ENCODE measurements at regions not wholly inside any gene's neighbourhood (a gene's known extent, or its start where the extent isn't known, plus 50 kb on each side); places are given as distances from the start of the nearest gene placed in this dataset.

- no peak for DNase-seq (ENCODE audit: low spot score)
- no peaks in the 10 kb centered on the region for H3K4me1 ChIP-seq (ENCODE audit: control insufficient read depth in 4 of 4, insufficient read depth in 4 of 4, low read length in 3 of 4)
- no peak overlapping the region for H3K9ac ChIP-seq (ENCODE audit: low read depth in 1 of 2, low read length in 2 of 2)
- no peak overlapping the region for H3K27ac ChIP-seq (ENCODE audit: low read depth in 1 of 2, low read length in 2 of 2)
- WGBS, result 83% methylated on average over 6 of the region's 6 CpGs
- no peak for TF ChIP-seq MAX (IDR thresholded peaks at IDR 0.05)
- no peak for TF ChIP-seq HNF4G (IDR thresholded peaks at IDR 0.05)
- TF ChIP-seq JUND (IDR thresholded peaks at IDR 0.05), result no peak
- no peak for TF ChIP-seq ZBTB33 (IDR thresholded peaks at IDR 0.05)
- TF ChIP-seq CTCF (IDR thresholded peaks at IDR 0.05; ENCODE audit: low read depth, low read length, missing input control), result no peak
- no peak for TF ChIP-seq FOXA2 (IDR thresholded peaks at IDR 0.05)
- no peak overlapping the region for H3K4me3 ChIP-seq (ENCODE audit: low read depth in 1 of 3, low read length in 3 of 3)
- no peaks in the 10 kb centered on the region for H3K27me3 ChIP-seq (ENCODE audit: control insufficient read depth in 4 of 4, insufficient read depth in 4 of 4, low read length in 3 of 4)
- no peaks in the 10 kb centered on the region for H3K9me3 ChIP-seq (ENCODE audit: control insufficient read depth in 4 of 4, low read length in 3 of 4)
- H3K36me3 ChIP-seq (ENCODE audit: control insufficient read depth in 4 of 4, insufficient read depth in 3 of 4, low read depth in 1 of 4, low read length in 3 of 4), result no peaks in the 10 kb centered on the region
Observed at GRCh38 chr12:89935850-89936249, 227.2 kb upstream of the ATP2B1 start.

- Histone ChIP-seq H3K27ac (ENCODE audit: low read depth in 1 of 2, low read length in 2 of 2) (no peak overlapping the region), H3K4me1 (ENCODE audit: control insufficient read depth in 4 of 4, insufficient read depth in 4 of 4, low read length in 3 of 4) (no peaks in the 10 kb centered on the region), H3K36me3 (ENCODE audit: control insufficient read depth in 4 of 4, insufficient read depth in 3 of 4, low read depth in 1 of 4, low read length in 3 of 4) (no peaks in the 10 kb centered on the region), H3K9ac (ENCODE audit: low read depth in 1 of 2, low read length in 2 of 2) (no peak overlapping the region), H3K27me3 (ENCODE audit: control insufficient read depth in 4 of 4, insufficient read depth in 4 of 4, low read length in 3 of 4) (no peaks in the 10 kb centered on the region), H3K4me3 (ENCODE audit: low read depth in 1 of 3, low read length in 3 of 3) (no peak overlapping the region), H3K9me3 (ENCODE audit: control insufficient read depth in 4 of 4, low read length in 3 of 4) (no peaks in the 10 kb centered on the region)
- TF ChIP-seq HNF4A (conservative IDR thresholded peaks at IDR 0.05), result no peak
- no peak for TF ChIP-seq CTCF (IDR thresholded peaks at IDR 0.05; ENCODE audit: low read depth, low read length, missing input control)
- TF ChIP-seq GABPA (IDR thresholded peaks at IDR 0.05 in 1 of 2, conservative IDR thresholded peaks at IDR 0.05 in 1 of 2), result no peak
- no peak for TF ChIP-seq YY1 (IDR thresholded peaks at IDR 0.05)
- TF ChIP-seq NR2F2 (IDR thresholded peaks at IDR 0.05), result no peak
- TF ChIP-seq JUND (IDR thresholded peaks at IDR 0.05), result no peak
- TF ChIP-seq FOXA1 (IDR thresholded peaks at IDR 0.05), result no peak
- no peak for TF ChIP-seq TAF1 (conservative IDR thresholded peaks at IDR 0.05)
- no peak for TF ChIP-seq HNF4G (IDR thresholded peaks at IDR 0.05)
- TF ChIP-seq EGR1 (IDR thresholded peaks at IDR 0.05; ENCODE audit: low read depth in 2 of 2), result no peak
- TF ChIP-seq SP1 (IDR thresholded peaks at IDR 0.05), result no peak
- TF ChIP-seq ZBTB33 (IDR thresholded peaks at IDR 0.05), result no peak
- TF ChIP-seq ATF3 (IDR thresholded peaks at IDR 0.05), result no peak
- TF ChIP-seq REST (IDR thresholded peaks at IDR 0.05), result no peak
- TF ChIP-seq RAD21 (IDR thresholded peaks at IDR 0.05), result no peak
- no peak for TF ChIP-seq RXRA (IDR thresholded peaks at IDR 0.05)
- TF ChIP-seq MAX (IDR thresholded peaks at IDR 0.05), result no peak
- no peak for TF ChIP-seq FOXA2 (IDR thresholded peaks at IDR 0.05)
- WGBS, result 85% methylated on average over 1 of the region's 1 CpG
- no peak for DNase-seq (ENCODE audit: low spot score)
Observed at GRCh38 chr12:89933911-89934310, 225.3 kb upstream of the ATP2B1 start.
